G401 (cell line): ENCODE measurements at regions not wholly inside any gene's neighbourhood (a gene's known extent, or its start where the extent isn't known, plus 50 kb on each side); places are given as distances from the start of the nearest gene placed in this dataset.
A peak's percentile ranks its signal among the peaks of the same experiment; 100 is the strongest.

Experiments used
- DNase-seq: peaks from one replicate; pipeline ENCODE4 v3.0.0-alpha.2; 2015; ENCODE audit warnings: low spot score
- in situ Hi-C: cut with HindIII; loops from 2 replicates; pipeline ENCODE4 v1.10.0; 2016; ENCODE audit warnings: low sequenced_read_pairs, mixed read lengths

GRCh38 chr9:107694390-107694789, 204.8 kb upstream of the KLF4 start:
- in situ Hi-C loops: no loop called here
- no peak for DNase-seq

DNA sequence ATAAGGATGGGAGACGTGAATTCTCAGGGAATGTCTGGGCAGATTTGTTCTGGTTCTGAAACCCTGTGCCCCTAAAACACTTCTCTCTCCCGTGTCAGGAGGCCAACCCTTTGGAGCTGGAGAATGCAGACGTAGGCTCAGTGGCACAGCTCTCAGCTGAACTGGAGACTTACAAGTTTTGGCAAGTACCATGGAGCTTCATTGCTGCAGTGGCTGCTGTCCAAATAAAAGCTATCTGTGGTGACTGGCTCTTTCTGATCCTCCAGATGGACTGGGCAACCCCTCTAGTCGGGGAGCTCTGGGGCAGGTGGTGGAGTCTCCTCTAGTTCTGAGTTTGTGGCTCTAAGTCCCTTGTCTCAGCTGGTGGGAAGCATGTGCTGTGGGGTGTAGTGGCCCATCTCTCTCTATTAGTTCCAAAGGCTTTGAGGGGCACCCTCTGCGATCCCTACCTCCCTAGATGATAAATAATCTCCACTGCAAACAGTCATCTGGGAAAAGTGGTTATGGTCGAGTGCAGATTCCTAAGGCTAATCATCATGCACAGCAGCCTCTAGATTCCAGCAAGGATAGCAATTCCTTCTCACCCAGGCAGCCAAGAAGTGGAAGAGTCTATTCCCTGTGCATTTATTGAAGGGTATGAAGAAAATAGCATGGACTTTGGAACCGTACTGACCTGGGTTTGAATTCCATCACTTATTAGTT, 204.2 kb upstream of the KLF4 start:
- in situ Hi-C loops: no loop called here
- DNase-seq: peak; percentile 84

DNA sequence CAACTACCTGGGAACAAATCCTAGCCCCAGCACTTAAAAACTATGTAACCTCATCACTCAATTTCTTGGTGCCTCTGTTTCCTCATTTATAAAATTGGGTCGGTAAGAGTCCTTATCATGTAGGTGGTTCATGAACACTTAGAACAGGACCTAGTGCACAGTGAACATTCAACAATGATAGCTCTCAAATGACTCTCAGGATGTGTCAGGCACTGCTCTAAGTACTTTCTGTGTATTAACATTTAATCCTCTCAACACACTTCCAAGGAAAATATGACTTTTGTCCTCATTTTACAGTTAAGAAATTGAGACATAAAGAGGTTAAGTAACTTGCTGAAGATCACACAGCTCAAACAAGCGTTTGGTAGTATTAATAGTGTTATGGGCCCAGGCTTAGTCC, 202.1 kb upstream of the KLF4 start:
- in situ Hi-C loops: no loop called here
- no peak for DNase-seq

DNA sequence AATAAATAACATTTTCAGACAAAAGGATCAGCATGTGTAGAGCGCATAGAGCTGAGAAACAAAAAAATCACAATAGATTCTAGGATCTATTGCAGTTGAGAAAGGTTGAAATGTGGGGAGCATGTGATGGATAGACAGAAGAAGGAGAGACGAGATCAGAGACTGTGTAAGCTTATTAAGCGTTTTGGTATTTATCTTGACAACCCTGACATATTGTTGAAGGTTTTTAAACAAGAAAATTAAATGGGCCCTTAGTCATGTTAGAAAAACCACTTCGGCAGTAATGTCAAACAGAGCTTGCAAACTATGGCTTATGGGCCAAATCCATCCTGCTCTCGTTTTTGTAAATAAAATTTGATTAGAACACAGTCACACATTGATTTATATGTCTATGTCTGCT, 200.5 kb upstream of the KLF4 start:
- DNase-seq: no peak
- in situ Hi-C loops: no loop called here

GRCh38 chr9:107688728-107689127, 199.2 kb upstream of the KLF4 start:
- in situ Hi-C loops: no loop called here
- no peak for DNase-seq

GRCh38 chr9:107685901-107686300, 196.3 kb upstream of the KLF4 start:
- in situ Hi-C loops: no loop called here
- no peak for DNase-seq

- in situ Hi-C loops: no loop called here
These were observed 195.8 kb upstream of the KLF4 start for GRCh38 chr9:107685376-107685775.

DNA sequence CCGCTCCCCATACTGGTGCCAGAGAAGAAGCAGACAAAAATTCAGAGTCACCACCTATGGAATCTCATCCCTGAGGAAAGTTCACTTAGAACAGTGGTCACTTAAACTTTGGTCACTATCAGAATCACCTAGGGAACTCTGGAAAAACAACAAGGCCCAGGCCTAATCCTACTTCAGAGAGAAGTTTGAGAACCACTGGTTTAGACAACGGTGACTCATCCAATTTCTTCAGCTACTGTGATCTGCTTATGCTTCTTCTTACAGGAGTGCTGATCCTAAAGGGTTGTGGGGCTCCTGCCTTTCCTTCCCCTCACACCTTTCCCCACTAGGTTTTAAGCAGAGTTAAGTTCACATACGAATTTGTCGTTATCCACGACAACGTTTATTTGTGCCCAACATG, 194.7 kb upstream of the KLF4 start:
- in situ Hi-C loops: no loop called here
- DNase-seq: no peak

More at GRCh38 chr9:107685376-107685775, 195.8 kb upstream of the KLF4 start:
- DNase-seq: no peak

GRCh38 chr9:107683566-107683965, 194.0 kb upstream of the KLF4 start:
- DNase-seq: no peak
- in situ Hi-C loops: no loop called here

DNA sequence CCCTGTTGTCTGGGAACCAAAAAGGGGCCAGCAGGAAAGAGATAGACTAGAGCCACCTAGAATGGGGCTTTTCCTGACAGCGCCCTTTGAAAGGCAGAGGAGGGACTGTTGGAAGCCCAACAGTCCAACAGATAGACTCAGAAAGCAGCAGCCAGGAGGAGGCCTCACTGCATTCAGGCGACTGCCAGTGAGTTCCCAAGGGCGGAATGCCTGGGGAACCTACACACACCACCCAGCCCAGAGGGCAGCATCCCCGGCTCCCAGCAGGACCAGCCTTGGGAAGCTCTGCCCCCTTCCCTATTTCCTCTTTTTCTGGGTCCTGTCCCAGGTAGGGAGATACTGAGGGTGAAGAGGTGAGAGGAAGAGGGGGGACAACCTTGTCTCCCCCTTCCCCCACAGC, 192.4 kb upstream of the KLF4 start:
- in situ Hi-C loops: no loop called here
- DNase-seq: no peak

- DNase-seq: no peak
- in situ Hi-C loops: no loop called here
These were observed 186.0 kb upstream of the KLF4 start for GRCh38 chr9:107675351-107676259.

DNA sequence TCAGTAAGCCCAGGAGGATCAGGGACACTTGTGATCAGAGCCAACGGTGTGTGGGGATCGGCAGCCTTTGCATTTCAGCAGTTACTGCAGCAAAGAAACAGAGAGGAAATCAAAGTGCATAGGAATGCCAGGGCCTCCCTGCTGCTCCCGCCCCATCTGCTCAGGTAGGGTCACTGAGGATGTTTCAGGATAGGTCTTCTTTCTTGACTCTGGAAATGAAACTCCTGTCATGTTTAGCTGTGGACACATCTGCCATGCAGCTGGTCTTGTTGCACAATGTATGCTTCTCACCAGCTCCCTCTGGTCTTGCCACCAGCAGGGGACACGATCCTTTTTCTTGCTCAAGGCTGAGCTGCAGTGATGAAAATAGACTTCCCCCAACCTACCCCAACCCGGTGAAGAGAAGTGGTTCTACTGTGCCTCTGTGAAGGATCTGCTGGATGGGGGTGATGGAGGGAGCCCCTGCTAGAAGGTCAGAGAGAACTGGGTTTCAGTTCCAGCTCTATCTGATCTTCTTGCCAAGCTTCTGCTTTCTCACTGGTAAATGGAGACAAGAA, 185.2 kb upstream of the KLF4 start:
- in situ Hi-C loops: no loop called here
- no peak for DNase-seq

DNA sequence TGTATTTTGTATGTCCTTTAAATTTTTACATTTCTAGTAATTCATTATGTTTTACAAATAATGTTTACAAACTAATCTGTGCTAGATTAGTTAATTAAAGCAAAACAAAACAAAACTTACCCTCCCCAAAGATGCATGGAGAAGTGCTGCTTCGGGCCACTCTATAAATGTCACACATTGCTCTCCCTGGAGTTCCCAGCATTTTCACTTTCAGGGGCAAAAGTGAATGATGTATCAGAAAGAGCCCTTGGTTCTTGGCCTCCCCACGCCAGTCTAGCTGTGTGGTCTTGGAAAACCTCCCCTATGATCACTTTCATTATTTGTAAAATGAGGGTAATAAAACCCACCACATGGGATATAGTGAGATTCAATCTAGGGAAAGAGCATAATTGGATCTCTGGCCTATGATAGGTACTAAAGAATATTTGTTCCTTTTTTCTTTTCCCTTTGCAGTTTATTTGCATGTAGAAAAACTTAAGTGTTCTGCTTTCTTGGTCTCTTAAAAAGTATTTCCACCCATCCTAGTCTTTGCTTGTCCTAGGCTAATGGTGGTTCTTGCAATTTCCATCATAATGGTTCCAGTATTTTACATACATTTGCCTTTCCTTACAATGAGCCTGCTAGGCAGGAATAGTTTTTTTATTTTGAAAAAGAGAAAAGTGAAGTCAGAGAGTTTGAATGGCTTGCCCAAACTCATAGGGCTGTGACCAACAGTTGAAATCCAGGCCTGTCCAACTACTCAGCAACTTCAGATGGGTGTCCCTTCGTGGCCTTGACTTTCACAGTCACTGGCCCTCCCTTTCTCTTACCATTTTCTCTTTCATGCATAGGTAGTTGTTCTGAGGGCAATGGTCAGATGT, 184.5 kb upstream of the KLF4 start:
- in situ Hi-C loops: no loop called here
- no peak for DNase-seq

DNA sequence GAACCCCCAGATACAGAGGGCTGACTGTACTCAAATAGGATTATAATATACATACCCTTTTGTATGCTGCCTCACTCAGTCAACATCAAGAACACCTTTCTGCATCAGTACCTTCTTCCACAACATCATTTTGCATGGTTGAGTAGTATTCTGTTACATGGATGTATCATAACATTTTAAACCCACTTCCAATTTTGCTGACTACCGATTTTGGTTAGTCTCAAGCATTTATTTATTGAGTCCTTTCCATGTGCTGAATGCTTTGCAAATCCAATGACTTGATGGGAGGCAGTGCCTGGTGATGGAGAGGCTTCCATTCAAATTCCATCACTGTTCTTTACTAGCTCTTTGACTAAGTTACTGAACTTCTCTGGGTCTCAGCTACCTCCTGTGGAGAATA, 182.0 kb upstream of the KLF4 start:
- no peak for DNase-seq
- in situ Hi-C loops: no loop called here

GRCh38 chr9:107669422-107669821, 179.9 kb upstream of the KLF4 start:
- in situ Hi-C loops: no loop called here
- no peak for DNase-seq

DNA sequence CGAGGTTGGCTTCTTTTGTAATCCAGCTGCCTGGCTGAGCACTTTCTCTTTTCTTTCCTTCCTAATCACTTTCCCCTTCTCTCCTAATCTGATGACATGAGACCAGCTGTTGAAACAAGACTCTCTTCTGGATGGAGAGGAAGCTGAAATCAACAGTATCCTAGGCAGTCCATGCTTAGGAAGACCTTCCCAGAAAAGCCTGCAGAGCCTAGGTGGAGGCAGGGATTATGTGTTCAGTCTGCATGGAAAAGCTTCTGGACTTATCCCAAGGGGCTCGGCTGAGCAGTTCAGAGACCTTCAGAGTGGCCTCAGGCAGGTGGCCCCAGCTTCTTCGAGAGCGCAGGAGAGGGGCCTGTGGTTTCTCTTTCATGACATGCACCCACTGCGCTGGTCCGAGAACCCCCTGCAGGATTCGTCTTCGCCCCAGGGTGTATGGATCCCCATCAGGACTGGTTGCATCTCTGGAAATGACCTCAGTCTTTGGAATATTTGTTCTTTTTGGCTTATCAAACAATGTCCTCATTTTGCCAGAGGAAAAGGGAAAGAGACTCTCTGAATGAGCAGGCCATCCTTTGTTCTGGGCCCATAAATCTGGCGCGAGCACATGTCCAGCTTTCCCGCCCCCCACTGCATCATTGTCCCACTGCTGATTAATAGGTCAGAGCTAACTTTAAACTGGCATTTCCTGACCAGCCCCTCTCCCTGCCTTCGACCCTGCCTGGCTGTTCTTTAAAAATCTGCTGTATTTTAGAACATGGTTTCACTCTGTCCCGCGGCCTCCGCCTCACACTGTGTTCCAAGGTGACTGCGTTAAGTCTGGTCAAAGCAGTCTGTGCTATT, 177.9 kb upstream of the KLF4 start:
- DNase-seq: no peak
- in situ Hi-C loops: no loop called here

DNA sequence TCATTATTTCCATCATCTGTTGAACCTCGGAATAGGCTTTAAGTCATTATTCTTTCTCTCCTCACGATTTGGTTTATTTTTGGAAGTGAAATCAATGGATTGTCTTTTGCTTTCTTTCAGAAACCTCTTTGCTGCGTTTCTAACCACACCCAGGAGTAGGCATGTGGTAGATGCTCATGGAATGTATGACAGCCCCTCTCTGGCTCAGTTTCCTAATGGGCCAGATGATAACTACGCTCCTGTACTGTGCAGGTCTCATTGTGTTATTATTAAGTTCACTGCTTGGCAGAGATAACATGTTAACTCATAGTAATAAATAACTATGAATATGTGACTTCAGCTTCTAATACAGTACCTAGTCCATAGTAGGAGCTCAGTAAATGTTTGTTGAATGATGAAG, 175.5 kb upstream of the KLF4 start:
- no peak for DNase-seq
- in situ Hi-C loops: no loop called here

GRCh38 chr9:107660976-107661375, 171.4 kb upstream of the KLF4 start:
- DNase-seq: no peak
- in situ Hi-C loops: no loop called here
